Neural cell (in vitro differentiated cells): ENCODE measurements at regions not wholly inside any gene's neighbourhood (a gene's known extent, or its start where the extent isn't known, plus 50 kb on each side); places are given as distances from the start of the nearest gene placed in this dataset.

Experiments
- CTCF ChIP-seq: fragments of 450-650 bp; IDR thresholded peaks from 2 replicates; pipeline ENCODE4 v1.5.1; 2014; ENCODE audit warnings: antibody characterized with exemption, mild to moderate bottlenecking, moderate library complexity; ENCODE audit not compliant: poor library complexity, severe bottlenecking
- EP300 ChIP-seq: fragments of 450-650 bp; conservative IDR thresholded peaks from 2 replicates; pipeline ENCODE4 v1.6.1; 2014; ENCODE audit warnings: antibody characterized with exemption, mild to moderate bottlenecking, moderate library complexity; ENCODE audit not compliant: poor library complexity, severe bottlenecking
- EZH2 ChIP-seq: fragments of 200-600, 300-800 bp; shearing (Covaris generic), sonication (generic); IDR thresholded peaks from 2 replicates; pipeline ENCODE4 v1.6.1; 2014; ENCODE audit warnings: antibody characterized with exemption, low read length, borderline replicate concordance, mild to moderate bottlenecking; ENCODE audit not compliant: insufficient read depth, poor library complexity, severe bottlenecking
- MXI1 ChIP-seq: fragments of 450-650 bp; conservative IDR thresholded peaks from 2 replicates; pipeline ENCODE4 v1.6.1; 2014; ENCODE audit warnings: antibody characterized with exemption, mild to moderate bottlenecking; ENCODE audit not compliant: poor library complexity, severe bottlenecking
- POLR2AphosphoS5 ChIP-seq: IDR thresholded peaks from 2 replicates; pipeline ENCODE4 v1.6.1; 2012
- RAD21 ChIP-seq: fragments of 450-650 bp; conservative IDR thresholded peaks from 2 replicates; pipeline ENCODE4 v1.6.1; 2014; ENCODE audit warnings: antibody characterized with exemption, mild to moderate bottlenecking, moderate library complexity
- SMC3 ChIP-seq: fragments of 450-650 bp; conservative IDR thresholded peaks from 2 replicates; pipeline ENCODE4 v1.6.1; 2014; ENCODE audit warnings: antibody characterized with exemption, mild to moderate bottlenecking, moderate library complexity; ENCODE audit not compliant: poor library complexity
- TAF1 ChIP-seq: IDR thresholded peaks from 2 replicates; pipeline ENCODE4 v1.6.1; 2012; ENCODE audit warnings: low read depth
- TF ChIP-seq, protein P1 (sequence below): IDR thresholded peaks from 2 replicates; pipeline ENCODE4 v1.6.1; 2012; ENCODE audit warnings: borderline replicate concordance

GRCh38 chr6:53737746-53738145, 57.1 kb upstream of the LRRC1 start:
- no peak for TF ChIP-seq CTCF
- no peak for TF ChIP-seq RAD21
- TF ChIP-seq, protein P1, sequence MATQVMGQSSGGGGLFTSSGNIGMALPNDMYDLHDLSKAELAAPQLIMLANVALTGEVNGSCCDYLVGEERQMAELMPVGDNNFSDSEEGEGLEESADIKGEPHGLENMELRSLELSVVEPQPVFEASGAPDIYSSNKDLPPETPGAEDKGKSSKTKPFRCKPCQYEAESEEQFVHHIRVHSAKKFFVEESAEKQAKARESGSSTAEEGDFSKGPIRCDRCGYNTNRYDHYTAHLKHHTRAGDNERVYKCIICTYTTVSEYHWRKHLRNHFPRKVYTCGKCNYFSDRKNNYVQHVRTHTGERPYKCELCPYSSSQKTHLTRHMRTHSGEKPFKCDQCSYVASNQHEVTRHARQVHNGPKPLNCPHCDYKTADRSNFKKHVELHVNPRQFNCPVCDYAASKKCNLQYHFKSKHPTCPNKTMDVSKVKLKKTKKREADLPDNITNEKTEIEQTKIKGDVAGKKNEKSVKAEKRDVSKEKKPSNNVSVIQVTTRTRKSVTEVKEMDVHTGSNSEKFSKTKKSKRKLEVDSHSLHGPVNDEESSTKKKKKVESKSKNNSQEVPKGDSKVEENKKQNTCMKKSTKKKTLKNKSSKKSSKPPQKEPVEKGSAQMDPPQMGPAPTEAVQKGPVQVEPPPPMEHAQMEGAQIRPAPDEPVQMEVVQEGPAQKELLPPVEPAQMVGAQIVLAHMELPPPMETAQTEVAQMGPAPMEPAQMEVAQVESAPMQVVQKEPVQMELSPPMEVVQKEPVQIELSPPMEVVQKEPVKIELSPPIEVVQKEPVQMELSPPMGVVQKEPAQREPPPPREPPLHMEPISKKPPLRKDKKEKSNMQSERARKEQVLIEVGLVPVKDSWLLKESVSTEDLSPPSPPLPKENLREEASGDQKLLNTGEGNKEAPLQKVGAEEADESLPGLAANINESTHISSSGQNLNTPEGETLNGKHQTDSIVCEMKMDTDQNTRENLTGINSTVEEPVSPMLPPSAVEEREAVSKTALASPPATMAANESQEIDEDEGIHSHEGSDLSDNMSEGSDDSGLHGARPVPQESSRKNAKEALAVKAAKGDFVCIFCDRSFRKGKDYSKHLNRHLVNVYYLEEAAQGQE = no peak
- TF ChIP-seq POLR2AphosphoS5 = no peak
- no peak for TF ChIP-seq SMC3
- no peak for TF ChIP-seq EZH2
- TF ChIP-seq EP300 = no peak
- no peak for TF ChIP-seq MXI1
- TF ChIP-seq TAF1 = no peak
